GM19463 (cell line): ENCODE measurements at regions not wholly inside any gene's neighbourhood (a gene's known extent, or its start where the extent isn't known, plus 50 kb on each side); places are given as distances from the start of the nearest gene placed in this dataset.

Experiments used
- ATAC-seq: cut with Tn5 transposase; IDR thresholded peaks from one replicate; pipeline ENCODE4 v1.9.1; 2021; ENCODE audit warnings: mild to moderate bottlenecking, moderate library complexity; ENCODE audit not compliant: unreplicated experiment

GRCh38 chr6:142679907-142680700 lies 264.9 kb downstream of the HIVEP2 start:
- ATAC-seq, result no peak

GRCh38 chr6:142681099-142681498 lies 263.9 kb downstream of the HIVEP2 start:
- no peak for ATAC-seq

- ATAC-seq, result no peak
Observed at GRCh38 chr6:142682985-142683384, 262.0 kb downstream of the HIVEP2 start.

- no peak for ATAC-seq
Observed at GRCh38 chr6:142683714-142684141, 261.2 kb downstream of the HIVEP2 start.

- ATAC-seq, result no peak
Observed at GRCh38 chr6:142684371-142684770, 260.6 kb downstream of the HIVEP2 start.

- ATAC-seq, result no peak
Observed at GRCh38 chr6:142685852-142686506, 259.0 kb downstream of the HIVEP2 start.

- no peak for ATAC-seq
Observed at GRCh38 chr6:142686507-142686887, 258.5 kb downstream of the HIVEP2 start.

GRCh38 chr6:142692942-142693341 lies 252.0 kb downstream of the HIVEP2 start:
- peak; percentile 69 for ATAC-seq

GRCh38 chr6:142693441-142693840 lies 251.5 kb downstream of the HIVEP2 start:
- ATAC-seq, result no peak

GRCh38 chr6:142694054-142694453 lies 250.9 kb downstream of the HIVEP2 start:
- no peak for ATAC-seq

GRCh38 chr6:142695016-142695415 lies 250.0 kb downstream of the HIVEP2 start:
- no peak for ATAC-seq

GRCh38 chr6:142696123-142697000 lies 248.6 kb downstream of the HIVEP2 start:
- no peak for ATAC-seq

- no peak for ATAC-seq
Observed at GRCh38 chr6:142697001-142697335, 248.0 kb downstream of the HIVEP2 start.

GRCh38 chr6:142697922-142698321 lies 247.1 kb downstream of the HIVEP2 start:
- no peak for ATAC-seq

GRCh38 chr6:142698751-142699150 lies 246.2 kb downstream of the HIVEP2 start:
- ATAC-seq, result no peak

GRCh38 chr6:142699391-142699790 lies 245.6 kb downstream of the HIVEP2 start:
- peak; percentile 28 for ATAC-seq

GRCh38 chr6:142700032-142700431 lies 244.9 kb downstream of the HIVEP2 start:
- peak; percentile 55 for ATAC-seq

- ATAC-seq, result no peak
Observed at GRCh38 chr6:142700671-142701312, 244.2 kb downstream of the HIVEP2 start.
